RWPE1 (cell line): ENCODE measurements at regions not wholly inside any gene's neighbourhood (a gene's known extent, or its start where the extent isn't known, plus 50 kb on each side); places are given as distances from the start of the nearest gene placed in this dataset.

ENCODE experiments used
- CTCF ChIA-PET: fragments of 350-600 bp; sonication (Branson Sonifier 250); formaldehyde crosslinking; extraction: SDS; loops from one replicate; lab custom pipeline; 2021; lab: Yijun Ruan, JAX
- POLR2A ChIA-PET: fragments of 400-600 bp; formaldehyde crosslinking; extraction: SDS; loops from one replicate; lab custom pipeline; 2020; ENCODE audit warnings: antibody characterized with exemption; ENCODE audit not compliant: low non-redundant PET; lab: Yijun Ruan, JAX
- DNase-seq: peaks from one replicate; pipeline ENCODE4 v3.0.0; 2012; ENCODE audit warnings: low spot score
- H3K27ac ChIP-seq: fragments of 450-650 bp; 2 replicates; pipeline ENCODE4 v1.5.1; 2017
- TF ChIP-seq, protein P1 (sequence below): fragments of 450-650 bp; conservative IDR thresholded peaks from 2 replicates; pipeline ENCODE4 v1.5.1; 2017; ENCODE audit warnings: low read depth, mild to moderate bottlenecking

DNA sequence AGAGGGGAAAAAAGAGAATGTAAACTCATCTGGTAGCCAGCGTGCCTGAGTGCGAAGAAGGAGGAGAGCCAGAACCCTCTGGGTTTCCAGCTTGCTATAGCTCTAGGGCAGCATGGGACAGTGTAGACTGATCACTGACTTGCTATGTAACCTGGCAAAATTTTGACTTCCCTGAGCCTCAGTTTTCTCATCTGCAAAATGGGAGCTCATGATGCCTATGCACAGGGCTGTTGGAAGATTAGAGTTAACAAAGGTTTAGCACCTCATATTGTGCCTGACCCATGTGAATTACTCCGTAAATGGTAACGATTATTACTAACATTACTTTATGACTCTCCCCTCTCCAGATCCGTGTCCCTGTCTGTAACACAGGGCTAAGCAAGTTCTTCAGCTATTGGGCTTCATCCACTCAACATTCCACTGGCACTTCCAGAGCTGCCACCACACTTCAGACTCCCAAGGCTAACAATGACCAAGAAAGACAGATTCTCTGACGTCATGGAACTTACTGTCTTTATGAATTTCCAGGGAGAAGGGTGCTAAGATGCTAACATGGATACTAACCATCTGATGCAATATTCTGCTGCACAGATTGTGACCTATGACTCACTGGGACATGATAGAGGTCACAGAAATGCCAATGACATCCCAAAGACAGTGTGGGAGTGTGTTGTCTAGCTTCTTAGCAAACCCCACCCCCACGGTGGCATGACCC, 195.2 kb downstream of the TRIM29 start:
- ChIA-PET CTCF (no interaction called here), POLR2A (no interaction called here)
- no peak overlapping the region for H3K27ac ChIP-seq
- TF ChIP-seq, protein P1, sequence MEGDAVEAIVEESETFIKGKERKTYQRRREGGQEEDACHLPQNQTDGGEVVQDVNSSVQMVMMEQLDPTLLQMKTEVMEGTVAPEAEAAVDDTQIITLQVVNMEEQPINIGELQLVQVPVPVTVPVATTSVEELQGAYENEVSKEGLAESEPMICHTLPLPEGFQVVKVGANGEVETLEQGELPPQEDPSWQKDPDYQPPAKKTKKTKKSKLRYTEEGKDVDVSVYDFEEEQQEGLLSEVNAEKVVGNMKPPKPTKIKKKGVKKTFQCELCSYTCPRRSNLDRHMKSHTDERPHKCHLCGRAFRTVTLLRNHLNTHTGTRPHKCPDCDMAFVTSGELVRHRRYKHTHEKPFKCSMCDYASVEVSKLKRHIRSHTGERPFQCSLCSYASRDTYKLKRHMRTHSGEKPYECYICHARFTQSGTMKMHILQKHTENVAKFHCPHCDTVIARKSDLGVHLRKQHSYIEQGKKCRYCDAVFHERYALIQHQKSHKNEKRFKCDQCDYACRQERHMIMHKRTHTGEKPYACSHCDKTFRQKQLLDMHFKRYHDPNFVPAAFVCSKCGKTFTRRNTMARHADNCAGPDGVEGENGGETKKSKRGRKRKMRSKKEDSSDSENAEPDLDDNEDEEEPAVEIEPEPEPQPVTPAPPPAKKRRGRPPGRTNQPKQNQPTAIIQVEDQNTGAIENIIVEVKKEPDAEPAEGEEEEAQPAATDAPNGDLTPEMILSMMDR, result no peak
- DNase-seq, result no peak

DNA sequence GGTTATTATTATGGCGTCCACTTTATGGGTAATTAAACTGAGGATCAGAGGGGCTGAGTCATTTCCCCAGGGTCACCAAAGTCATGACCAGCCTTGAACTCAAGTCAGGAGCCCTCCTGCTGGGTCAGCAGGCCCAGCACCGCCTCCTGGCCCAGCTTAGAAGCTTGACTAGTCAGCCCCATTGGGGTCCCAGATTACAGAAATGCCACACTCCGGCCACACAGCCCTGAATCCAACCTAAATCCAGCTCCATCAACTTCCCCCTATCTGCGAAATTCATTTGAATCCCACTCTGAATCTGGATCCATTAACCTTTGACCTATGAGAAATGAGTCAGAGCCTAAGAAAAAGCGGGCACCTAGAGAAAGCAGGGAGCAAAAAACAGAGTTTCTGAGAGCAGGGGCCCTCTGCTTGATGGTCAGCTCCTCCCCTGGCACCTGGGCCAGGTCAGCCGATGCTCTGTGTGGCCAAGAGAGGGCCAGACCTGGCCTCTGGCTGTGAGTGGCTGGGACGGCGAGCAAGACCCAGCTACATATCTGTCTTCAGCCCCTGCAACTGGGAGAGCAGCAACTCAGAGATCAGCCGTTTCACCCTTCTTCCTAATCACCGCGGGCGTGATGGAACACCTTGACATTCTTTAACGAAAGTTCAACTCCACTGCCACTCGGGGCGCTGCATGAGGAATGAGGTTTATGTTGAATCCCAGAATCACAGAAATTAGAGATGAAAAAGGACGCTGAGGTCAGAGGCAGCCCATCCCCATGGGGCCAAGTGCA, 196.1 kb downstream of the TRIM29 start:
- POLR2A ChIA-PET, result no interaction called here
- CTCF ChIA-PET, result interaction anchor here (0.7 kb wide), 2 partner anchors 205 to 753 kb away, joined by 3 read pairs; no protein-coding TSS in a partner anchor
- H3K27ac ChIP-seq, result no peak overlapping the region
- no peak for DNase-seq
- TF ChIP-seq, protein P1, result no peak

DNA sequence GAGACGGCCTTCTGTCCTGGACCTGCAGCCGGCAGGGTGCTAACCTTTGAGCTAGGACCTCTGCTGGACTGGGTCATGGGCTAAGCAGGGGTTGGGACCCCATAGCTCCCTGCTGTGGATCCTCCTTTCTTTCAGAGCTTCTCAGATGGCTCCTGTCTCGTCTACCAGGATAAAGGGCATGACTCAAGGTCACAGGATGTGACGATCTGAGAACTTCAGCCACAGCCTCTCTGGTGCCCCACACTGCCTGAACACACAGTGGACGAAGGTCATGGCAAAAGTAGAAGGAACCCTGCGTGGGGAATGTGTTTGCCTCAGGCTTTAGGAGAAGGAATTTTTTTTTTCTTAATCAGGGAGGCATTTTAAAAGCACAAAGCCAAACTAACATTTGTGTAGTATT, 196.7 kb downstream of the TRIM29 start:
- TF ChIP-seq, protein P1, result no peak
- H3K27ac ChIP-seq, result no peak overlapping the region
- CTCF ChIA-PET, result interaction anchor here (0.9 kb wide), 1 partner anchor 358 kb away, joined by 4 read pairs; no protein-coding TSS in a partner anchor
- POLR2A ChIA-PET, result no interaction called here
- no peak for DNase-seq

DNA sequence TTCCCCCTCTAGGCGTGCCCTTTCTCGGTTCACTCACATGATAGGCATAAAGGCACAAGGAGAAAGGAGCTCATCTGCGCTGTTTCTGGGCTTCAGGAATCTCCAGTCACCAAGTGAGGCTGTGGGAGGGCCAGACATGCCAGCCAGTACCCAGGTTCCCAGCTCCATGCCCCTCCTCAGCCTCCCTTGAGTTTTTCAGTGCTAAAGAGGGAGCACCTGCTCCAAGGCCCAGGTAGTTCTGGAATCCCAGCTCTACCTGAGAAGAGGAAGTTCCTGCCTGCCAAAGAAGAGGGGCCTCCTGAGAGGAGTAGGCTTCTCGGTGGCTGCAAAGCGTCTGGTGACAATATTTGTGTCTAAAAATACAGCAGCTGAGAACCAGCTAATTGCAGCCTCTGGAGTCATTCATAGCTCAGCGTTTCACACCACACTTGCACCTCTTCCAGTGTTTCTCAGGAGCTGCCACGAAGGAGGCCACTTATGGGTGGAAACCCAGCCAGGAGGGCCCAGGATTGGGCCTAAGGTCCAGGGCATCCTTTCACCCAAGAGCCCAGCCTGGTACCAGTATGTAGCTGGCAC, 197.4 kb downstream of the TRIM29 start:
- H3K27ac ChIP-seq, result no peak overlapping the region
- no peak for DNase-seq
- ChIA-PET CTCF (interaction anchor here (0.6 to 0.9 kb wide), 3 partner anchors 12 to 454 kb away, joined by 3 to 4 read pairs (median 4); no protein-coding TSS in a partner anchor), POLR2A (no interaction called here)
- TF ChIP-seq, protein P1, result no peak

DNA sequence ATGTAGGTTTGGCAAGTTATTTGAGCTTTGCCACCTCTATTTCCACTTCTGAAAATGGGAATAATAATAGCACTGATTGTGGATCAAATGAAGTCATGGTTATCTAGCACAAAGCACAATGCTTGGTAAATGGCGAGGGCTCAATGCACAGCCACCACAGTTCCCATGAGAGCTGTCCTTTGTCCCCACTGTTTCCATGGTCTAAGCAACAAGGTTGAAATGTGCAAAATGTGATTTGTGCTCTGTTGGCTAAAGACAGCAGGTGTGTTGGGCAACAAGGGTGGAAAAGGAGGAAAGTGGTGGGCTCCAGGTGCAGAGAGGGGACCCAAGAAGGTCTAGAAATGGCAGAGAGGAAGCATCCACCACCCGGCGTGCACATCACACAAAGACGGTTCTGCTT, 200.5 kb downstream of the TRIM29 start:
- ChIA-PET CTCF (no interaction called here), POLR2A (no interaction called here)
- no peak overlapping the region for H3K27ac ChIP-seq
- TF ChIP-seq, protein P1, result no peak
- DNase-seq, result no peak

DNA sequence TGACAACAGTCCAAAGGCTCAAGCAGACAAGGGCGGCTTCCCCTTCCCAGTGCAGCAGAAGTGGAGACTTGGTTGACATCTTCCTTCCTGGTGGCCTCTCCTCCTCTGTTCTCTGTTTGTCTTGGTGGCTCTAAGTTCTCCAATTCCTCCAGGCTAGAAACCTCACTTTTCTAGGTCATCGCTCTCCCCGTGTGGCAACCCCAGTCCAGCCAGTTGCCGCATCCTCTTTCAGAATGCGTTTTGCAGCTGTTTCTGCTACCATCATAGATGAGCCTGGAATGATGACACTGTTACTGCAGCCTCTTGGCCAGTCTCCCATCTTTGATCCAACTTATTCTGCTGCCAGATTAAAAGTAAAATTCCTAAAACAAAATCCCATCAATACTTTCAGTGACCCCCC, 201.5 kb downstream of the TRIM29 start:
- H3K27ac ChIP-seq, result no peak overlapping the region
- no peak for DNase-seq
- ChIA-PET POLR2A (no interaction called here), CTCF (no interaction called here)
- TF ChIP-seq, protein P1, result no peak
